Testis (tissue), 2 donors: ENCODE measurements at regions not wholly inside any gene's neighbourhood (a gene's known extent, or its start where the extent isn't known, plus 50 kb on each side); places are given as distances from the start of the nearest gene placed in this dataset.

Experiments used
- CTCF ChIP-seq, 3 experiments: fragments of 450-650 bp in 2 of 3; fragments of 200-600 bp in 1 of 3; sonication (generic) in 1 of 3; IDR thresholded peaks; one replicate each; pipeline ENCODE4 v1.5.1; 2016 to 2019; ENCODE audit warnings: antibody characterized with exemption in 3 of 3, mild to moderate bottlenecking in 2 of 3, moderate library complexity in 1 of 3
- POLR2A ChIP-seq: fragments of 450-650 bp; IDR thresholded peaks from one replicate; pipeline ENCODE4 v1.6.1; 2017; ENCODE audit warnings: antibody characterized with exemption, mild to moderate bottlenecking, moderate library complexity

GRCh38 chr6:22788038-22788437, 218.7 kb downstream of the HDGFL1 start:
- TF ChIP-seq POLR2A (no peak), CTCF (IDR thresholded peaks at IDR 0.05) (no peak)
